ENCODE measurements at regions not wholly inside any gene's neighbourhood (a gene's known extent, or its start where the extent isn't known, plus 50 kb on each side); places are given as distances from the start of the nearest gene placed in this dataset.

DNA sequence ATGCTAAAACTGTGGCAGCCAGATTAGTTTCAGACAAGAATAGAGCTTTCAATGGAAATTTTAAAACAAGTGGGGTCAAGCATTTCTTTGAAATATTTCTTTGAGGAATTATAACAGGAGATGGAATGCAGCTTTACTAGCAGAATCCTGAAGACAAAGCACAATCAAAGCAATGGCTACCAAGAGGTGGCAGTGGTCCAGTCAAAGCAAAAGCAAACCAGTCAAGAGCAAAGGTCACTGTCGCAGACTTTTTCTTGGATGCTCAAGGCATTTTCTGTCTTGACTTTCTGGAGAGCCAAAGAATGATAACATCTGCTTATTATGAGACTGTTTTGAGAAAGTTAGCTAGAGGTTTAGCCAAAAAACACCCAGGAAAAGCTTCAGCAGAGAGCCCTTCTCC lies 351.2 kb upstream of the DLGAP1 start:
- TF ChIP-seq, protein P1, sequence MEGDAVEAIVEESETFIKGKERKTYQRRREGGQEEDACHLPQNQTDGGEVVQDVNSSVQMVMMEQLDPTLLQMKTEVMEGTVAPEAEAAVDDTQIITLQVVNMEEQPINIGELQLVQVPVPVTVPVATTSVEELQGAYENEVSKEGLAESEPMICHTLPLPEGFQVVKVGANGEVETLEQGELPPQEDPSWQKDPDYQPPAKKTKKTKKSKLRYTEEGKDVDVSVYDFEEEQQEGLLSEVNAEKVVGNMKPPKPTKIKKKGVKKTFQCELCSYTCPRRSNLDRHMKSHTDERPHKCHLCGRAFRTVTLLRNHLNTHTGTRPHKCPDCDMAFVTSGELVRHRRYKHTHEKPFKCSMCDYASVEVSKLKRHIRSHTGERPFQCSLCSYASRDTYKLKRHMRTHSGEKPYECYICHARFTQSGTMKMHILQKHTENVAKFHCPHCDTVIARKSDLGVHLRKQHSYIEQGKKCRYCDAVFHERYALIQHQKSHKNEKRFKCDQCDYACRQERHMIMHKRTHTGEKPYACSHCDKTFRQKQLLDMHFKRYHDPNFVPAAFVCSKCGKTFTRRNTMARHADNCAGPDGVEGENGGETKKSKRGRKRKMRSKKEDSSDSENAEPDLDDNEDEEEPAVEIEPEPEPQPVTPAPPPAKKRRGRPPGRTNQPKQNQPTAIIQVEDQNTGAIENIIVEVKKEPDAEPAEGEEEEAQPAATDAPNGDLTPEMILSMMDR (IDR thresholded peaks at IDR 0.05): no peak
- no peak for TF ChIP-seq POLR2A (IDR thresholded peaks at IDR 0.05)
